Dermis microvascular lymphatic vessel endothelial cell (primary cell): ENCODE measurements at regions not wholly inside any gene's neighbourhood (a gene's known extent, or its start where the extent isn't known, plus 50 kb on each side); places are given as distances from the start of the nearest gene placed in this dataset.
"Not testable (repeated sequence)": the region's sequence is repeated elsewhere in the genome, so short reads cannot be mapped to it uniquely, and the experiment has no call there.

Experiments used
- DNase-seq, 2 donors: peaks; one replicate each; pipeline versions ENCODE4 v3.0.0 to v3.0.0-alpha.2; 2010; ENCODE audit warnings: low read depth in 2 of 2

DNA sequence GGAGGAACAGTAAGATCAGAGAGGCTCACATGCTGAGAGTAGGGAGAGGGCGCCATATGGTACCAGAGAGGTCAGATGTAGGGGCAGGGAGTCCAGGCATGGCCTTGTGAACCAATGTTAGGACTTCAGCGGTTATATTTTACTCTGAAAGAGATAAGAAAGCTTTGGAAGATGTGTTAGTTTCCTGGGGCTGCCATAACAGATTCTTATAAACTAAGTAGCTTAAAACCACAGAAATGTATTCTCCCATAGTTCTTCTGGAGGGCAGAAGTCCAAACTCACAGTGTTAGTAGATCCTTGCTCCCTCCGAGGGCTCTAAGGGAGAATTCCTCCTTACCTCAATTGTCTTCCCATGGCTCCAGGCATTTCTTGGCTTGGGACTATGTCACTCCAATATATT, 502.5 kb upstream of the ADGRL2 start:
- DNase-seq, result no peak

DNA sequence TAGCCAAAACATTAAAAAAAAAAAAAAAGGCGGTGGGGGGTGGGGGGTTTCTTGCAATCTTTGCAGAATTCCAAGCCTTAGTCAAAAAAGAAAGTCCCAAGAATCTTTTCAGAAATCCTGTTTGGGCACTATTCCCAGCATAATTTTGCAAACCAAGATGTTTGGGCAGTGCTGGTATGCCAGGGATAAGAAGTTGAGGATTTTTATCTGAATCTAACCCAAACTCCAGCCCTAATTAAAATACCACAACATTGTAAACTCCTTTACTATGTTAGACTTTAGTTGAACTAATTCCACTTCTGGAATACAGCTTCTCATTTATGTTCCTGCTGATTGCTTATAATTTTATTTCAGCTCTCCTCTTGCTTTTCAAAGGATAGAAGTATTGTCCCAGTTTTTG, 504.1 kb upstream of the ADGRL2 start:
- no peak for DNase-seq

DNA sequence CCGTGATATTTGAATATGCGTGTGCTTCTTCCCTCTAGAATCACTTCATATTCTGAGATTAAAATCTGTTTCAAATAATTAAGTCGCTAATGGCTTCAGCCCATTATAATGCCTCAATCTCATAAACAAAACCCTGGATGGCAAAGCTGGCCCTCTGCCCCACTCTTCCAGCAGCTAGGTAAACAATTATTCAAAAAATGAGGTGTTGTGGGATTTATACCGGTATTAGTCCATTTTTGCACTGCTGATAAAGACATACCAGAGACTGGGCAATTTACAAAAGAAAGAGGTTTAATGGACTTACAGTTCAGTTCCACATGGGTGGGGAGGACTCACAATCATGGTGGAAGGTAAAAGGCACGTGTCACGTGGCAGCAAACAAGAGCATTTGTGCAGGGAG, 510.4 kb upstream of the ADGRL2 start:
- no peak for DNase-seq

DNA sequence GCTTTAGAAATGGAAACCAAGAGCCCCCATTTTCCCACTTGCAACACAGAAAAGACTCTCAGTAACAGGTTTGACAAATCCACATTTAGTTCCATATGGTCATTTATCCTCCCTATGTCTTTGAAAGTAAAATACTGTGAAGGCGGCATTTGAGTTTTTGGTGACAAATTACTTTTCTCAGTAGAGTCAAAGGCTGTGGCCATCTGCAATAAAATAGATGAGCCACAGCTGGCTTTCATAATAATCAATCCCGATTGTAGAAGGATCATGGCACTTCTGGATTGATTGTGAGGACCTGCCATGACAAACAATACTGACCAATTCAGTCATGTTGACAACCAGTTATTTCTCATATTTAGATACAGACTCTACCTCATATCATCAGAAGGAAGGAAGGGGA, 512.0 kb upstream of the ADGRL2 start:
- DNase-seq, result no peak

DNA sequence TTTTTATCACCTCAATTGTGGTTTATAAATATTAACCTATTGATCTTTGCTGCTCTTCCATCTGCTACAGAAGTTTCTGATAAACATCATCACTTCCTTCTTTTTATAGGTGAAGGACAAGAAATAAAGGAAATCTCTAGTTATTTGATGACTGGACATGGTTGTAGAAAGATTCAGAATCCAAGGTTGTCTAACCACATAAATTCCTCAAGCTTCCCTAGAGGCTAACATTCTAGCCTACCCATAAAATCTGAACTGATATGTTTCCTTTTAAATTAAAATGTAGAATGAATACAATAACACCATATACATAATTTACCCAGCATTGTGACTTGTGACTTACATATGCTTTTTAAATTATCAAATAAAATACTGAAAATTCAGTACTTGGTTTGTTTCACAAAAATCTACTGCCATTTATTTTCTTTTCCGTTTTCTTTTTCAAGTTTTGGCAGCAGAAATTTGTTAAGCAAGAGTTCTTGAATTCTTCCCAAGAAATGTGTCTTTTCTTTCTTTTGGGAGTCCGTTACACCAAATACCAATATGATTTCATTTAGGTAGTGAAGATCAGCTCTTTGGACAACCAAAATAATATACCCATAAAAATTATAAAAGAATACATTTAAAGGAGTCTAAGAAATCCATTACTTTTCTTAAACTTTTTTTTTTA, 513.2 kb upstream of the ADGRL2 start:
- DNase-seq, result no peak

DNA sequence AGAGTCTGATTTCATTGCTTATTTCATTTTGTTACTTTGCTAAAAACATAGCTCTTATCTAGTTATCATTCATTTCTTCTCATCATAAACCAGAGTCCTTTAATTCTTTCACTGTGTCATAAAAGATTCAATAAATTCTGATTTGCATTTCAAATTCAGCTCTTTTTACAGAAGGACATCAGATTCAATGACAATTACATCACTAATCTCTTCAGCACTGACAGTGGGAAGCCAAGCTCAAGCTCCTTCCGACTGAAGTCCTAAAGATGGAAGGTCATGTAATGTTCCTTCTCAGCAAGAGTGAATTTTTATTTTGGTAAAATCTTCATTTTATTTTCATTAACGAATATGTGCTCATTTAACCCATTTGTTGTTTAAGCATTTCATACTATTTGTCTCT, 530.7 kb upstream of the ADGRL2 start:
- no peak for DNase-seq

DNA sequence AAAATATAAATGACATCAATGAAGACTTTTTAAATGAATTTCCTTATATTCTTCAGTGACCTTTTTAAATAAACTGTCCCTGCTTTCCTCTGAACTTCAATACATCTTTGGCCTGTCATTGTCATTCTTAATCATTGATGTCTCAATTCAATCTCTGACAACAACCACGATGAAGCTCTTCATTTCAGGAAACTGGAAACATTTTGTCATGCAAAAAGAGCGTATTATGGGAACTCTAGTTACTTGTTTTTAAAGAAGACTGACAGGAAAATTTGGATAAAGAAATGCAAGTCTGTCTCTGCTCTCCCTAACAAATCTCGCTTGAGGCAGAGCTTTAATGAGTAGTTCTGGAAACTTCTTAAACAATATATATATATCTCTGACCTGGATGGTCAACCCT, 535.8 kb upstream of the ADGRL2 start:
- no peak for DNase-seq

DNA sequence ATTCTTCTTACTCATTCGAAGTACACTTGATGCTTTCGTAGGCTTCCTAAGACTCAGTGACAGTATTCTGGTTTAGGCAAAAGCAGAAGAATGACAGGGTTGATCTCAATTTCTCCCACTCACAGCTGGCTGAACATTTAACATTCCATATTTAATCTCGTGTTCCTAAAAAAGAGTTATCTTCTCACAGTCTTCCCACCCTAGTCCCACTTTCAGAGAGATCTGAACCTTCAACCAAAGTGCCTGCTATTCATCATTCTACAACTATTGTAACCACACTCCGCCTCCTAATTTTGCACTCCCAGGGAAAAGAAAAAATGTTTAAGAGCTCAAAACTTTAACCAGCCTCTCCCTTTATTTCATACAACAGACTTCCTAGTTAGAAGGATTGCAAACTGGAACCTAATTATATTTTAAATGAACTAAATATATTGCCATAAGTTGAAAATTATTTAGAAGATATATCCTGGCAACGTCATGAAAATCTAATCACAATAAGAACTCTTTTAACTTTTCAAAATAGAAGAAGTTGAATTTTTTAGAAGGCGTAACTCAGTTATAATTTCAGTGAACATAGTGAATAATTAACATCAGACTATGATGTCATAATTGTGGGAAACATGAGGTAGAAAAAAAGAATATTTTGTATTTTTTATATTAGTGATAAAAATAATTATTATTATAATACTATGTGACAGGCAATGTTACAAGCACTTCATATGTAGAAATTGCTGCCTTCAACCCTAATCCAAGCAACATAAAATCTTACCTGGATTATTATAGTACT, 540.9 kb upstream of the ADGRL2 start:
- DNase-seq, result no peak

DNA sequence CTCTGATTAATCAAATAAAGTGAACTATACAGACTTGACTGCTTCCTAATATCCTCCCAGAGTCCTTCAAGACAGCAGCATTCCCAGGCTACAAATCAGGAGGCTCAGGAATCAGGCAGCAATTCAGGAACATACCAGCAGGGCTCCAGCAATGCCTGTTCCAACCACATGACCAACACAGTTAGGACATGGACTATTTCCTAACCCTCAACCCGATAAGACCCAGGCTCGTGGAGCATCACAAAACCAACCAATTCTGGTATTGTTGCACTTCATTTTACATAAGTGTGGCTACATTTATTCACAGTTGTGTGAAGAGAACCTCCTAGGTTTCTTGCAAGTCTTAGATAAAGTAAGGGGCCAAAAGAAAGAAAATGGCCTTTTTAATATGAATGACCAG, 546.2 kb upstream of the ADGRL2 start:
- DNase-seq, result no peak

DNA sequence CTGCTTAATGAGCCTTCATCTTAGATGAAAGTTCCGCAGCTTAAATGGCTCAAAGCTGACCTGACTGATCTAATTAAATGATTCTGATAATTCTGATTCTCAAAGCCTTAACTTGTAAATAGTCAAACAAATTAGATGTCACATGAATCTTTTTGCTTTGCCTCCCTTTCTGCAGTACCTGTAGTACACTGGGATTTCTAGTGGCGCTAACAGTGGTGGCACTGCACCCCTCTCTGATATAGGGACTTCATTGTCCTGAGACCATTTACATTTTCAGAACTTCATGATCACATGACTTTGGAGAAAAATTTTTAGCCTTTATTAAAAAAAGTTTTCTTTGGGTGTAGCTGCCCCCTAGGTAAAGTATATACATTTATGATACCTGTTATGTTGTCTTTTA, 546.7 kb upstream of the ADGRL2 start:
- DNase-seq, result no peak

DNA sequence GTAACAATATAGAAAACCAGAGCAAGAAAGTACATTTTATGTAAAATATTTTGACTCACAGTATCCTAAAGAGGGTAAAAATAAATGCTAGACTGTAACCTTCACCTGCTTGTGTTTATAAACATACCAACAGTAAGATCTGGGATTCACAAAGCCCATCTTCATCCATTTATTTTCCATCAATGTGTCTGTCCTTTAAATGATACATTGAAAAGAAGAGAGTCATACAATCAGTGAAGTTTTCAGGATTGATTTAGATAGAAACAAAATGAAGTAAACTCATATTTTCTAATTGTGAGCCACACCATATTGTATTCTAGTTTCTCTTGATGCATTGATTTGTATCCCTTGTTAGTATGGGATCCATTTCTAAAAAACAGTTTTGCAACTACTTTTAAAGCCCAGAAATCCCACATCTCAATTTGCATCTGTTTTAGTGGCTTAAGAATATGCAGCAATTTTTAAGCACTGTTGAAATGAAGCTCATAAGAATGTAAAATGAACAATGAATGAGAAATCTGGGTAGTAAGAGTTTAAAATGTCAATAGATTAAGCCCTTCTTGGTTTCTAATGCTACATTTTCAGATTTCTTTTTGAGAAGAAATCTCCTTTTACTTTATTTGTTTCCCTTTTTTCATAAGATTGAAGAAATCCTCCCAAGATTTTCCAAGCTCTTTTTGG, 548.1 kb upstream of the ADGRL2 start:
- DNase-seq, result no peak

DNA sequence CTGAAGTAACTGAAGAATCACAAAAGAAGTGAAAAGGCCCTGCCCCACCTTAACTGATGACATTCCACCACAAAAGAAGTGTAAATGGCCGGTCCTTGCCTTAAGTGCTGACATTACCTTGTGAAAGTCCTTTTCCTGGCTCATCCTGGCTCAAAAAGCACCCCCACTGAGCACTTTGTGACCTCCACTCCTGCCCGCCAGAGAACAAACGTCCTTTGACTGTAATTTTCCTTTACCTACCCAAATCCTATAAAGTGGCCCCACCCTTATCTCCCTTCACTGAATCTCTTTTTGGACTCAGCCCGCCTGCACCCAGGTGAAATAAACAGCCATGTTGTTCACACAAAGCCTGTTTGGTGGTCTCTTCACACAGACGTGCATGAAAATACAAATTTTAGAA, 549.9 kb upstream of the ADGRL2 start:
- DNase-seq, result not testable (repeated sequence)

DNA sequence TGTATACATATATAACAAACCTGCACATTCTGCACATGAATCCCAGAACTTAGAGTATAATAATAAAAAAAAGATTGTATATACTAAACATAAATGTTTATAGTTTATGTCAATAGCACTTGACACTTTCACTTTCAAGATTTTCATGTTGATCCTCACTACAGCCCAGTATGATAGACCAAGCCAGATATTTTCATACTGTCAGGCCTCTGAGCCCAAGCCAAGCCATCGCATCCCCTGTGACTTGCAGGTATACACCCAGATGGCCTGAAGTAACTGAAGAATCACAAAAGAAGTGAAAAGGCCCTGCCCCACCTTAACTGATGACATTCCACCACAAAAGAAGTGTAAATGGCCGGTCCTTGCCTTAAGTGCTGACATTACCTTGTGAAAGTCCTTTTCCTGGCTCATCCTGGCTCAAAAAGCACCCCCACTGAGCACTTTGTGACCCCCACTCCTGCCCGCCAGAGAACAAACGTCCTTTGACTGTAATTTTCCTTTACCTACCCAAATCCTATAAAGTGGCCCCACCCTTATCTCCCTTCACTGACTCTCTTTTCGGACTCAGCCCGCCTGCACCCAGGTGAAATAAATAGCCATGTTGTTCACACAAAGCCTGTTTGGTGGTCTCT, 555.5 kb upstream of the ADGRL2 start:
- not testable (repeated sequence) for DNase-seq

DNA sequence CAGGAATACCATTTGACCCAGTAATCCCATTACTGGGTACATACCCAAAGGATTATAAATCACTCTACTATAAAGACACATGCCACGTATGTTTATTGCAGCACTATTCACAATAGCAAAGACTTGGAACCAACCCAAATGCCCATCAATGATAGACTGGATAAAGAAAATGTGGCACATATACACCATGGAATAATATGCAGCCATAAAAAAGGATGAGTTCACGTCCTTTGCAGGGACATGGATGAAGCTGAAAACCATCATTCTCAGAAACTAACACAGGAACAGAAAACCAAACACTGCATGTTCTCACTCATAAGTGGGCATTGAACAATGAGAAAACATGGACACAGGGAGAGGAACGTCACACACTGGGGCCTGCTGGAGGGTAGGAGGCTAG, 556.1 kb upstream of the ADGRL2 start:
- not testable (repeated sequence) for DNase-seq

DNA sequence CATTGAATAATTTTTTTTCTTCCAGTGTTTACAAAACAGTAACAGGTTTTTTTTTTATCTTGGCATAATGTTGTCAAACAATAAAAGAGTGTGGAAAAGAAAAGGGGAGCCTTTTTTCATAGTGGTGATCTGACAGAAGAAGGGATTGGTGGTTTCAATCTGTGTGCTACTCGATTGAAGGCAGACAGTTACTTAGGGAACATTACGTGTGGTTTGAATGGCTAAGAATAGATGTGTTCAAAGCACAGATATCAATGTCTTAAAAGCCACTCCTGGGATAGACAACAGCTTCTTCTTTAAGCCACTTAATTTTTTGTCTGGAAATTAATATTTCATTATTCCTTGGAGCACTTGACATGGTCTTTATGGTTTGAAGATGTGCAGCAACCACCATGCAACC, 558.6 kb upstream of the ADGRL2 start:
- no peak for DNase-seq

DNA sequence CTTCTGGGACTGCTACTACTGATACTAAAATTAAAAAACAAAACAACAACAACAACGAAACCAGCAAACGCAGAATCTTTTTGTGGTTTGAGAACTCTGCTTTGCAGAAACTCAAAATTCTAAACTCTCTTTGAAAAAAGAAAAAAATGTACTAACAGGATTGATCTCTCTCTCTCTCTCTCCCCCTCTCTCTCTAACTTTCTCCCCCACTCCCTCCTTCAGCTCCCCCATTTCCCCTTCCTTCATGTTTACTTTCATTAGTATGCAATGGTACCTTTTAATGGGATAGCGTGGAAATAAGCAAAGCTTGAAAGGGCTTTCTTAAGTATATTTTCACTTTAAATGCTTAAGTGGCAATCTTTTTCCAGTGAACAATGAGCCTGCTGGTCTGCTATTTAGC, 562.6 kb upstream of the ADGRL2 start:
- no peak for DNase-seq

DNA sequence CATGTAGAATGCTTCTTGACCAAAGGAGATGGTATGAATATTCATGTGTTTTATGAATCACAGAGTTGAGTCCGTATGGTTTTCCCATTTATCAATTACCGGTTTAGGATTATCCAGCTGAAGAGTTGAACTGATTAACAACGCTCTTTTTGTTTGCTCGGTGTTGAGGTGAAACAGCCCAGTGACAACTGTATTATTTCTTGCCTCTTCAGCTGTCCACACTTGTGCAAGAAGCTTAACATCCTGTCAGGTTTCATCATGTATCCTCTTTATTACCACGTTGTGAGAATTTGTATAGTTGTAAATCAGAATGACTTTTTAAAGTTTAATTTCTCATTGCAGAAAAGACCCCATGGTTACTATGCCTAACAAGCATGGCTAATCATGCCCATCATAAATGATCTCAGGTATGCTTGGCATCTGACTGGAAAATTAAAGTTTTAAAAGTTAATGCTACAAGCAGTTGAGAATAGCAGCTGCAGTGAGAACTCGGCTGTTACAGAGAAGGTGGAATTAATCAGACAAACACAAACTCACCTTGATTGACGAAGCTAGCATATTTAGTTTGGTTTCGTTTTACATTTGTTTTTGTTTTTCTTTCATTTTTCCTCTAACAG, 563.2 kb upstream of the ADGRL2 start:
- DNase-seq, result no peak

DNA sequence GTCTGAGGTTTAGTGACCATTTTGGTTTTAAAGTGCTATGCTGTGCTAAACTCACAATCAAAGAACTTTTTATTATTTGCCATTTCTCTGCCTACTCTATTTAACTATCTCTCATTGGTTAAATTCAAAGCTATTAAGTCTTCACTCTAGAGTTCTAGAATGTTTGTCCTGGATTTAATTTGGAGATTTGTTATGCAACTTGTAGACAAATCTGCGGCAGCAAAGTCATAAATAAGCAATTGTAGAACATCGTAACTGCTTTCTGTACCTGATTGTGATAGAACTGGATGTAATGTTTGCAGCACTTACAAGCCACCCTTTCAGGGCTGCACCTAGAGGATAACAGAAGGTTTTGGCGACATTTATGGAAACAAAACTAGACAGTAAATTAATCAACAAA, 566.5 kb upstream of the ADGRL2 start:
- DNase-seq, result no peak

DNA sequence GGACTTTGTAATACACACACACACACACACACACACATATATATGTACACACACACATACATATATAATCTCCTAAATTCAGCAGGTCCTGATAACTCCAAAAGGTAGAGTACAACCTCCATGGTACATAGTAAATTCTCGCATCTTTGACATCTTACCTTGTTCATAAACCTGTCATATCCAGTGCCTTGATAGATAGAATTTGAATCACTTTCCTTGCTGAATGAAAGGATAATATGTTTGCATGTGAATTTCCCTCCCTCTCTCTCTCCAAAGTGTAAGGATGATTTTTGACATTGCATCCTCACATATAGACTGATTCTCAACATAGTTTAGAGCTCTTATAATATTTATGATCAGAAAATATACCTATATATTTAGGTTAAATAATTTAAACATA, 567.1 kb upstream of the ADGRL2 start:
- no peak for DNase-seq

DNA sequence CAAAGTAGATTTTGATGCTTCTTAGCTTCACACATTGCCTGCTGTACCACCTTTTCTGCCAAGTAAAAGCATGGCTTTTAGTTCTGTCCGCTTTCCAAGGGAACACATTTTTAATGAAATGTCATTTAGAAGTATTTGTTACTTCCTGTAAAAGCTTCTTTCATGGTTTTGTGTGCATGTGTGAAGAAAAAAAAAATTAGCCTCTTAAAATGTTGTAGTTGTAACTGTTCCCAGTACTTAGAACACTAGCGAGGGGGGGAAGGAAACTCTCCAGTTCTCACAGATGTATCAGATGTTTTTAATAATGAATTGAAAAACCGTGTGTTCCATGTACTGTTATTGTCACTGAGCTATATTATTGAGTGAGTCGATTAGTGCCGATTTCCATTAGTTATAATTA, 568.3 kb upstream of the ADGRL2 start:
- no peak for DNase-seq

DNA sequence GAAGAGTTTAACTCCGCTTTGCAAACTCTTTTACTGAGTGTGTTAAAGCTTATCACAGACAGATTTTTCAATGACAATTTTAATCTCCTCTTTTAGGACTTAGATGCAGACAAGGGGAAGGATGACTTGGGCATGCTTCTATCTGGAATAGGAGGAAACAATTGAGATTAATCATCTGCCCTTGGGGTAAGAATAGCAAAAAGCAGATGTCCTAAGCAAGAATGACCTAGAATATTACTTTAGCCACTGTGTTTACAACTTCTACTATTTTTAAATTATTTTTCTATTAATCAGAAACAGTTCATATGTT, 569.0 kb upstream of the ADGRL2 start:
- no peak for DNase-seq
